ENCODE measurements at regions not wholly inside any gene's neighbourhood (a gene's known extent, or its start where the extent isn't known, plus 50 kb on each side); places are given as distances from the start of the nearest gene placed in this dataset.

DNA sequence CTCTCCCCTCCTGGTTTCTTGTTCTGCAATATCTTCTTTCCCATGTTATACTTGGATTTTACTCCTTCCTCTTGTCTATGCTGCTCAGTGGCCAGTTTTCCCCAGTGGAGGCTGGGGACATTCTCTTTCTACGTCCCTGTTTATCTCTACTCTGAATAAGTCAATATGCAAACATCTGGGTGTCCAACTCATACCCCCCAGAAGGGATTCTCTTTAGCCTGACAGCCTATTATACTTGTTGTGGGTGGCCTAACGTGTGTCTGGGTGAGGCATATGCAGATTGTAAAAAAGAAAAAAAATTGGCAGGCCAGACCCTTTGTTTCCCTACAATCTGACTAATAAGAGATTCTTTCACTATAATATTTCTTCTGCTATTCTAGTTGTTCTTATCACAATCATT is 134.2 kb upstream of the MAF start:
- Histone ChIP-seq H4K91ac (ENCODE audit: low read depth, low read length) (no peak overlapping the region), H3K4me3 (ENCODE audit: low read depth, low read length) (no peak overlapping the region), H3K14ac (ENCODE audit: low read length) (no peak overlapping the region), H2BK120ac (ENCODE audit: insufficient read depth, low read length, poor library complexity) (no peak overlapping the region), H3K27ac (ENCODE audit: low read depth, low read length) (no peak overlapping the region), H3K23ac (ENCODE audit: low read length) (no peak overlapping the region), H3K27me3 (ENCODE audit: insufficient read depth, low read length) (no peaks in the 10 kb centered on the region), H4K8ac (ENCODE audit: low read depth, low read length) (no peak overlapping the region), H3K4me1 (ENCODE audit: control insufficient read depth in 1 of 2, insufficient read depth in 2 of 2, low read length in 2 of 2) (no peaks in the 10 kb centered on the region), H3K79me1 (ENCODE audit: low read length) (no peaks in the 10 kb centered on the region), H2BK12ac (ENCODE audit: low read length) (no peak overlapping the region), H2BK5ac (ENCODE audit: low read depth, low read length, poor library complexity) (no peak overlapping the region), H3K9me3 (ENCODE audit: insufficient read depth, low read depth, low read length) (no peaks in the 10 kb centered on the region), H3K4ac (ENCODE audit: low read depth, low read length) (no peak overlapping the region), H3K79me2 (ENCODE audit: control insufficient read depth, insufficient read depth, low read length, poor library complexity) (no peaks in the 10 kb centered on the region), H2AFZ (ENCODE audit: insufficient read depth, low read length, poor library complexity) (no peak overlapping the region), H3K18ac (ENCODE audit: low read length) (no peak overlapping the region), H2AK5ac (ENCODE audit: low read length) (no peak overlapping the region), H4K12ac (ENCODE audit: low read depth, low read length) (no peak overlapping the region), H3K36me3 (ENCODE audit: control insufficient read depth in 1 of 2, insufficient read depth in 2 of 2, low read length in 2 of 2) (no peaks in the 10 kb centered on the region), H3K9ac (ENCODE audit: low read length) (no peak overlapping the region), H3K4me2 (ENCODE audit: low read length) (no peak overlapping the region)
- whole genome bisulfite sequencing (ENCODE audit: extremely low coverage, insufficient coverage, insufficient read length), result no CpG with 5 or more reads among the region's 2 CpGs
- DNase-seq, result no peak

DNA sequence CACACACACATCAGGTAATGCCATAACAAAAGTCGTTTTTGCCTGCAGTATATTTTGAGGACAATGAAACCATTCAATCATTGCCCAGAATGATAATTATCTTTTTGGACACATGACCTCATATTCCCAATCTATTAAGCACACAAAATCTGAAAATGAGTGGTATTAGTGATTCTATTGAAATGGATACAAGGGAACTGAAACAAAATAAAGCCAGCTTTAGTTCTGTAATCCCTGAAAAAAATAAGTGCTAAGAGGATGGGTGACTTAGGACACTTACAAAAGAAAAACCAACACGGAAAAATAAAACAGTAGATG is 128.3 kb upstream of the MAF start:
- H4K12ac ChIP-seq (ENCODE audit: low read depth, low read length), result no peak overlapping the region
- no CpG with 5 or more reads among the region's 2 CpGs for WGBS (ENCODE audit: extremely low coverage, insufficient coverage, insufficient read length)
- no peaks in the 10 kb centered on the region for H3K27me3 ChIP-seq (ENCODE audit: insufficient read depth, low read length)

DNA sequence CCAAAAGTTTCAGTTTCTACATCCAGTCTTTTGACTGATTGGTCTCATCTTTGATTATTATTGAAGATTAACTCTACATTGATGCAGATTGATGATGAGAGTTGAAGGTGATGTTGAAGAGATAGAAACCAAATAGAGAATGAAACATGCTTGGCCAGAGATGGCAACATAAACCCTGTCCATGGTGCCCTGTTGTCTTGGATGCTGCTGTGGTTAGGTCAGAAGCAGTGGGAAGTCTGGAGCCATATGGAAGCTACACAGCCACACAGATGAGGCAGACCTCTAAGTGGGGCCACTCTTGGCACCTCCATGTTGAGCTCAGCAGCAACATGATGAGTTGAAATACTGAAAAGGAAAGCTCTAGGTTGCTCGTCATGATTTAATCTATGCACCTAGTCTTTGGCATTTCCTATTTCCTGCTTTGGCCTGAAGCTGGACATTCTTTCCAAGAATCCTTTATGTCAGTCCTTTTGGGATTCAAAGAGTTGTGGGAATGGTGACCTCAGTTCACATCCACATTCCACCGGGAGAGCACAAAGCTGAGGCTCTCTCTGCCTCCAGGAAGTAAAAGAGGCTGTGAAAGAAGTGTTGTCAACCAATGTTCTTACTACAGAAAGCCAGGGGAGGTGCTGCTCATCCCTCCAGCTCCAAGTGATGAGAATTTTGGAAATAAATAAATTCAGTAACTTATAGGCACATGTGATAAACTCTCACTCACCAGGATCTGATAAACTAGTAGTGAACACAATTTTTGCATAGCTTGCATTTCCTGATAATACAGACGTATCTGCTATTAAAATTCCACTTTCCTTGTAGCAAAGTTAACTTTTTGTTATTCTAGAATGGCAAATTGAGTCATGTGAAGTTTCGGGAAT is 127.7 kb upstream of the MAF start:
- H4K8ac ChIP-seq (ENCODE audit: low read depth, low read length), result no peak overlapping the region
- H4K91ac ChIP-seq (ENCODE audit: low read depth, low read length), result no peak overlapping the region
- no peak overlapping the region for H3K18ac ChIP-seq (ENCODE audit: low read length)
- H2AFZ ChIP-seq (ENCODE audit: insufficient read depth, low read length, poor library complexity), result no peak overlapping the region
- no peak overlapping the region for H3K23ac ChIP-seq (ENCODE audit: low read length)
- no peak overlapping the region for H3K4me3 ChIP-seq (ENCODE audit: low read depth, low read length)
- H3K4me1 ChIP-seq (ENCODE audit: control insufficient read depth in 1 of 2, insufficient read depth in 2 of 2, low read length in 2 of 2), result peaks cover 0 to 4% of the 10 kb centered on the region in 2 experiments
- H2AK5ac ChIP-seq (ENCODE audit: low read length), result no peak overlapping the region
- H3K4ac ChIP-seq (ENCODE audit: low read depth, low read length), result no peak overlapping the region
- no peak overlapping the region for H3K9ac ChIP-seq (ENCODE audit: low read length)
- no peaks in the 10 kb centered on the region for H3K36me3 ChIP-seq (ENCODE audit: control insufficient read depth in 1 of 2, insufficient read depth in 2 of 2, low read length in 2 of 2)
- no peak overlapping the region for H2BK12ac ChIP-seq (ENCODE audit: low read length)
- H3K27me3 ChIP-seq (ENCODE audit: insufficient read depth, low read length), result no peaks in the 10 kb centered on the region
- H2BK5ac ChIP-seq (ENCODE audit: low read depth, low read length, poor library complexity), result no peak overlapping the region
- no peaks in the 10 kb centered on the region for H3K79me2 ChIP-seq (ENCODE audit: control insufficient read depth, insufficient read depth, low read length, poor library complexity)
- no CpG with 5 or more reads among the region's 4 CpGs for WGBS (ENCODE audit: extremely low coverage, insufficient coverage, insufficient read length)
- no peak overlapping the region for H4K12ac ChIP-seq (ENCODE audit: low read depth, low read length)
- no peak overlapping the region for H2BK120ac ChIP-seq (ENCODE audit: insufficient read depth, low read length, poor library complexity)
- no peak overlapping the region for H3K4me2 ChIP-seq (ENCODE audit: low read length)
- H3K14ac ChIP-seq (ENCODE audit: low read length), result no peak overlapping the region
- no peaks in the 10 kb centered on the region for H3K9me3 ChIP-seq (ENCODE audit: insufficient read depth, low read depth, low read length)
- H3K27ac ChIP-seq (ENCODE audit: low read depth, low read length), result no peak overlapping the region
- H3K79me1 ChIP-seq (ENCODE audit: low read length), result no peaks in the 10 kb centered on the region
- DNase-seq, result no peak

More for the DNA sequence above, 128.3 kb upstream of the MAF start:
- Histone ChIP-seq H2AFZ (ENCODE audit: insufficient read depth, low read length, poor library complexity) (no peak overlapping the region), H3K4me3 (ENCODE audit: low read depth, low read length) (no peak overlapping the region), H3K9me3 (ENCODE audit: insufficient read depth, low read depth, low read length) (no peaks in the 10 kb centered on the region), H3K18ac (ENCODE audit: low read length) (no peak overlapping the region), H3K14ac (ENCODE audit: low read length) (no peak overlapping the region), H3K9ac (ENCODE audit: low read length) (no peak overlapping the region), H4K8ac (ENCODE audit: low read depth, low read length) (no peak overlapping the region), H3K4ac (ENCODE audit: low read depth, low read length) (no peak overlapping the region), H3K79me1 (ENCODE audit: low read length) (no peaks in the 10 kb centered on the region), H3K4me1 (ENCODE audit: control insufficient read depth in 1 of 2, insufficient read depth in 2 of 2, low read length in 2 of 2) (peaks cover 0 to 4% of the 10 kb centered on the region in 2 experiments), H2BK5ac (ENCODE audit: low read depth, low read length, poor library complexity) (no peak overlapping the region), H3K4me2 (ENCODE audit: low read length) (no peak overlapping the region), H3K79me2 (ENCODE audit: control insufficient read depth, insufficient read depth, low read length, poor library complexity) (no peaks in the 10 kb centered on the region), H2AK5ac (ENCODE audit: low read length) (no peak overlapping the region), H3K36me3 (ENCODE audit: control insufficient read depth in 1 of 2, insufficient read depth in 2 of 2, low read length in 2 of 2) (no peaks in the 10 kb centered on the region), H4K91ac (ENCODE audit: low read depth, low read length) (no peak overlapping the region), H3K27ac (ENCODE audit: low read depth, low read length) (no peak overlapping the region), H2BK120ac (ENCODE audit: insufficient read depth, low read length, poor library complexity) (no peak overlapping the region), H3K23ac (ENCODE audit: low read length) (no peak overlapping the region), H2BK12ac (ENCODE audit: low read length) (no peak overlapping the region)
- DNase-seq, result no peak

DNA sequence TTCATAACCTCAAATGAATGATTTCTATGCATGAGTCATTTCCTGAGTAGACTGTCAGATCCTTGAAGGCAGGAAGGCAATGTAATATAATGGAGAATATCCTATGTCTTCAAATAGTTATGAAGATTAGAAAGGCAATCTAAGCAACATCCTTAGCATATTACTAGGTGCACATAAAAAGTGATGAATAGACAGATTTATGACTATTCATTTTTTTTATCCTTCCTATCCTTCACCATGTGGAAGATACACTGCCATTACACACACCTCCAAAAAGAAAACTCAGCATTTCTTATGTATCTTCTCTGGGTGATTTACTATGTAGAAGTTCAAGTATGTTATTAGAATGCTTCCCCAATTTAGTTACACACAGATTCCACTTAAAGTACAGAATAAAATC is 126.4 kb upstream of the MAF start:
- Histone ChIP-seq H4K8ac (ENCODE audit: low read depth, low read length) (no peak overlapping the region), H2BK12ac (ENCODE audit: low read length) (no peak overlapping the region), H2AK5ac (ENCODE audit: low read length) (no peak overlapping the region), H2BK5ac (ENCODE audit: low read depth, low read length, poor library complexity) (no peak overlapping the region), H4K12ac (ENCODE audit: low read depth, low read length) (no peak overlapping the region), H4K91ac (ENCODE audit: low read depth, low read length) (no peak overlapping the region), H3K36me3 (ENCODE audit: control insufficient read depth in 1 of 2, insufficient read depth in 2 of 2, low read length in 2 of 2) (no peaks in the 10 kb centered on the region), H3K23ac (ENCODE audit: low read length) (no peak overlapping the region), H3K27me3 (ENCODE audit: insufficient read depth, low read length) (no peaks in the 10 kb centered on the region), H3K4me2 (ENCODE audit: low read length) (no peak overlapping the region), H3K79me2 (ENCODE audit: control insufficient read depth, insufficient read depth, low read length, poor library complexity) (no peaks in the 10 kb centered on the region), H3K4me3 (ENCODE audit: low read depth, low read length) (no peak overlapping the region), H3K27ac (ENCODE audit: low read depth, low read length) (no peak overlapping the region), H3K9ac (ENCODE audit: low read length) (no peak overlapping the region), H2BK120ac (ENCODE audit: insufficient read depth, low read length, poor library complexity) (no peak overlapping the region), H3K4ac (ENCODE audit: low read depth, low read length) (no peak overlapping the region), H3K18ac (ENCODE audit: low read length) (no peak overlapping the region), H3K9me3 (ENCODE audit: insufficient read depth, low read depth, low read length) (peaks cover 6% of the 10 kb centered on the region), H3K79me1 (ENCODE audit: low read length) (no peaks in the 10 kb centered on the region), H3K4me1 (ENCODE audit: control insufficient read depth in 1 of 2, insufficient read depth in 2 of 2, low read length in 2 of 2) (peaks cover 0 to 4% of the 10 kb centered on the region in 2 experiments), H3K14ac (ENCODE audit: low read length) (no peak overlapping the region), H2AFZ (ENCODE audit: insufficient read depth, low read length, poor library complexity) (no peak overlapping the region)
- no peak for DNase-seq

Data from trophoblast cell (in vitro differentiated cells and primary cell).